Endothelial cell of umbilical vein (primary cell): ENCODE measurements at regions not wholly inside any gene's neighbourhood (a gene's known extent, or its start where the extent isn't known, plus 50 kb on each side); places are given as distances from the start of the nearest gene placed in this dataset.

ENCODE experiments used
- CTCF ChIP-seq, 2 donors: IDR thresholded peaks; 1 replicate in 1 of 2; 2 replicates in 1 of 2; pipeline ENCODE4 v1.5.1; 2011; ENCODE audit warnings: low read length in 2 of 2, mild to moderate bottlenecking in 2 of 2, moderate library complexity in 2 of 2, control low read depth in 1 of 2, inconsistent platforms in 1 of 2, low read depth in 1 of 2; ENCODE audit not compliant: insufficient read depth in 1 of 2; ENCODE audit errors: extremely low read depth in 1 of 2
- EZH2 ChIP-seq: IDR thresholded peaks from 2 replicates; pipeline ENCODE4 v1.6.1; 2012; ENCODE audit warnings: borderline replicate concordance, low read depth, mild to moderate bottlenecking, moderate library complexity, low read length, inconsistent platforms; ENCODE audit not compliant: severe bottlenecking
- FOS ChIP-seq: IDR thresholded peaks from 2 replicates; pipeline ENCODE4 v1.6.1; 2011; ENCODE audit warnings: mild to moderate bottlenecking, low read length, moderate library complexity, borderline replicate concordance; ENCODE audit not compliant: insufficient read depth
- MAX ChIP-seq: IDR thresholded peaks from 2 replicates; pipeline ENCODE4 v1.6.1; 2011; ENCODE audit not compliant: insufficient read depth, insufficient read length
- MYC ChIP-seq: IDR thresholded peaks from one replicate; pipeline ENCODE4 v1.6.1; 2011; ENCODE audit warnings: mild to moderate bottlenecking, low read depth, low read length
- POLR2A ChIP-seq: IDR thresholded peaks from 2 replicates; pipeline ENCODE4 v1.6.1; 2012; ENCODE audit warnings: low read depth, mild to moderate bottlenecking, control low read depth, low read length
- POLR2AphosphoS5 ChIP-seq: IDR thresholded peaks from 2 replicates; pipeline ENCODE4 v1.6.1; 2012; ENCODE audit warnings: low read depth, mild to moderate bottlenecking, control low read depth, low read length, moderate library complexity; ENCODE audit not compliant: insufficient read depth

GRCh38 chr18:51287818-51288508 lies 90.5 kb upstream of the MEX3C start:
- TF ChIP-seq MAX (no peak), POLR2AphosphoS5 (no peak), CTCF (IDR thresholded peaks at IDR 0.05; ENCODE audit: extremely low read depth in 1 of 2, insufficient read depth in 1 of 2, low read depth in 1 of 2, low read length in 2 of 2) (no peak), EZH2 (no peak), MYC (no peak), POLR2A (no peak), FOS (no peak)
